ENCODE measurements at regions not wholly inside any gene's neighbourhood (a gene's known extent, or its start where the extent isn't known, plus 50 kb on each side); places are given as distances from the start of the nearest gene placed in this dataset.

GRCh38 chr6:44062771-44063560, 64.3 kb downstream of the MRPL14 start:
- DNase-seq: no peak

- no peak for DNase-seq
Measured at GRCh38 chr6:44062105-44062770, 65.0 kb downstream of the MRPL14 start.

- no peak for DNase-seq
Measured at GRCh38 chr6:44061375-44062104, 65.7 kb downstream of the MRPL14 start.

GRCh38 chr6:44060612-44061374, 66.5 kb downstream of the MRPL14 start:
- DNase-seq: no peak

GRCh38 chr6:44059359-44060346, 67.6 kb downstream of the MRPL14 start:
- DNase-seq: no peak

- DNase-seq: no peak
Measured at GRCh38 chr6:44058617-44059358, 68.5 kb downstream of the MRPL14 start.

- DNase-seq: no peak
Measured at GRCh38 chr6:44057931-44058616, 69.2 kb downstream of the MRPL14 start.

- no peak for DNase-seq
Measured at GRCh38 chr6:44057238-44057930, 69.9 kb downstream of the MRPL14 start.

- no peak for DNase-seq
Measured at GRCh38 chr6:44056392-44057237, 70.6 kb downstream of the MRPL14 start.

GRCh38 chr6:44054721-44055559, 72.3 kb downstream of the MRPL14 start:
- DNase-seq: no peak

- DNase-seq: no peak
Measured at GRCh38 chr6:44053760-44054556, 73.3 kb downstream of the MRPL14 start.

GRCh38 chr6:44053106-44053756, 74.0 kb downstream of the MRPL14 start:
- no peak for DNase-seq

- no peak for DNase-seq
Measured at GRCh38 chr6:44052419-44053023, 74.7 kb downstream of the MRPL14 start.

- no peak for DNase-seq
Measured at GRCh38 chr6:44051515-44051914, 75.7 kb downstream of the MRPL14 start.

GRCh38 chr6:44050872-44051505, 76.3 kb downstream of the MRPL14 start:
- DNase-seq: no peak
